BJ (cell line): ENCODE measurements at regions not wholly inside any gene's neighbourhood (a gene's known extent, or its start where the extent isn't known, plus 50 kb on each side); places are given as distances from the start of the nearest gene placed in this dataset.

Experiments used
- CTCF ChIA-PET: fragments of 350-600 bp; formaldehyde crosslinking; extraction: SDS; loops from one replicate; lab custom pipeline; 2021; ENCODE audit warnings: antibody characterized with exemption, inconsistent platforms; lab: Yijun Ruan, JAX
- POLR2A ChIA-PET: fragments of 300-600 bp; sonication (Branson Sonifier 250); formaldehyde crosslinking; extraction: SDS; loops from one replicate; lab custom pipeline; 2021; ENCODE audit warnings: antibody characterized with exemption; lab: Charles Lee
- DNase-seq: peaks from one replicate; pipeline ENCODE4 v3.0.0-alpha.2; 2011; ENCODE audit warnings: low read depth
- H3K27me3 ChIP-seq: 2 replicates; pipeline ENCODE4 v1.6.0; 2011; ENCODE audit warnings: low read length; ENCODE audit not compliant: control insufficient read depth, insufficient read depth
- H3K36me3 ChIP-seq: 2 replicates; pipeline ENCODE4 v1.5.1; 2011; ENCODE audit warnings: low read length; ENCODE audit not compliant: control insufficient read depth, insufficient read depth
- H3K4me3 ChIP-seq: 2 replicates; pipeline ENCODE4 v1.5.1; 2011; ENCODE audit warnings: low read depth, mild to moderate bottlenecking, control low read depth, low read length
- TF ChIP-seq, protein P1 (sequence below): IDR thresholded peaks from 2 replicates; pipeline ENCODE4 v1.5.1; 2011; ENCODE audit warnings: low read depth, mild to moderate bottlenecking, control low read depth, inconsistent platforms, low read length, moderate library complexity; ENCODE audit not compliant: insufficient read depth

DNA sequence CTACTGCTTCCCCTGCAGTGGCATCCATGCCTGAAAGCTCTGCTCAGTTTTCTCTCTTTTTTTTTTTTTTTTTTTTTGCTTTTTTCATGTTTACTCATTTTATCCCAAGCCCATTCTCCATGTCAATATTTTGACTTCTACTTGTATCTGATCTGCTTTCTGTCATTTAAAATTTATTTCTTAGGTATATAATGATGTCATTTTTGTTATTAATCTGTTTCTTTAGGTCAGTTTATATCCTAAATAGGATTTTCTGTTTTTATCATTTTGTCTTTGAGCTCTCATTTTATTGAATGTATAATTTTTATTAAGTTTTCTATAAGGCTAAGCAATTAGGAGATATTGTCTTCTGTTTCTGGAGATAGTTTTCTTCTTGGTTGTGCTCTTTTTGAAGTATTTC lies 138.5 kb upstream of the PMEPA1 start:
- H3K27me3 ChIP-seq = peaks cover 4% of the 10 kb centered on the region
- TF ChIP-seq, protein P1, sequence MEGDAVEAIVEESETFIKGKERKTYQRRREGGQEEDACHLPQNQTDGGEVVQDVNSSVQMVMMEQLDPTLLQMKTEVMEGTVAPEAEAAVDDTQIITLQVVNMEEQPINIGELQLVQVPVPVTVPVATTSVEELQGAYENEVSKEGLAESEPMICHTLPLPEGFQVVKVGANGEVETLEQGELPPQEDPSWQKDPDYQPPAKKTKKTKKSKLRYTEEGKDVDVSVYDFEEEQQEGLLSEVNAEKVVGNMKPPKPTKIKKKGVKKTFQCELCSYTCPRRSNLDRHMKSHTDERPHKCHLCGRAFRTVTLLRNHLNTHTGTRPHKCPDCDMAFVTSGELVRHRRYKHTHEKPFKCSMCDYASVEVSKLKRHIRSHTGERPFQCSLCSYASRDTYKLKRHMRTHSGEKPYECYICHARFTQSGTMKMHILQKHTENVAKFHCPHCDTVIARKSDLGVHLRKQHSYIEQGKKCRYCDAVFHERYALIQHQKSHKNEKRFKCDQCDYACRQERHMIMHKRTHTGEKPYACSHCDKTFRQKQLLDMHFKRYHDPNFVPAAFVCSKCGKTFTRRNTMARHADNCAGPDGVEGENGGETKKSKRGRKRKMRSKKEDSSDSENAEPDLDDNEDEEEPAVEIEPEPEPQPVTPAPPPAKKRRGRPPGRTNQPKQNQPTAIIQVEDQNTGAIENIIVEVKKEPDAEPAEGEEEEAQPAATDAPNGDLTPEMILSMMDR = no peak
- no peak for DNase-seq
- no peak overlapping the region for H3K4me3 ChIP-seq
- no peaks in the 10 kb centered on the region for H3K36me3 ChIP-seq
- ChIA-PET CTCF (no interaction called here), POLR2A (no interaction called here)

DNA sequence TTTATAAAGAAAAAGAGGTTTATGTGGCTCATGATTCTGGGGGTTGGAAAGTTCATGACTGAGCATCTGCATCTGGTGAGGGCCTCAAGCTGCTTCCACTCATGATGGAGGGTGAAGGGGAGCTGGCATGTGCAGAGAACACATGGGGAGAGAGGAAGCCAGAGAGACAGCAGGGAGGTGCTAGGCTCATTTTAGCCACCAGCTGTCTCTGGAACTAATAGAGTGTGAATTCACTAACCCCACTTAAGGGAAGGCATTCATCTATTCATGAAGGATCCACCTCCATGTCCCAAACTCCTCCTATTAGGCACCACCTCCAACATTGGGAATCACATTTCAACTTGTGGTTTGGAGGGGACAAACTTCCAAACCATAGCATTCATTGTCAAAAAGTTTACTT lies 137.3 kb upstream of the PMEPA1 start:
- TF ChIP-seq, protein P1 = no peak
- H3K4me3 ChIP-seq = no peak overlapping the region
- ChIA-PET POLR2A (no interaction called here), CTCF (no interaction called here)
- H3K36me3 ChIP-seq = no peaks in the 10 kb centered on the region
- DNase-seq = no peak
- peaks cover 4% of the 10 kb centered on the region for H3K27me3 ChIP-seq

DNA sequence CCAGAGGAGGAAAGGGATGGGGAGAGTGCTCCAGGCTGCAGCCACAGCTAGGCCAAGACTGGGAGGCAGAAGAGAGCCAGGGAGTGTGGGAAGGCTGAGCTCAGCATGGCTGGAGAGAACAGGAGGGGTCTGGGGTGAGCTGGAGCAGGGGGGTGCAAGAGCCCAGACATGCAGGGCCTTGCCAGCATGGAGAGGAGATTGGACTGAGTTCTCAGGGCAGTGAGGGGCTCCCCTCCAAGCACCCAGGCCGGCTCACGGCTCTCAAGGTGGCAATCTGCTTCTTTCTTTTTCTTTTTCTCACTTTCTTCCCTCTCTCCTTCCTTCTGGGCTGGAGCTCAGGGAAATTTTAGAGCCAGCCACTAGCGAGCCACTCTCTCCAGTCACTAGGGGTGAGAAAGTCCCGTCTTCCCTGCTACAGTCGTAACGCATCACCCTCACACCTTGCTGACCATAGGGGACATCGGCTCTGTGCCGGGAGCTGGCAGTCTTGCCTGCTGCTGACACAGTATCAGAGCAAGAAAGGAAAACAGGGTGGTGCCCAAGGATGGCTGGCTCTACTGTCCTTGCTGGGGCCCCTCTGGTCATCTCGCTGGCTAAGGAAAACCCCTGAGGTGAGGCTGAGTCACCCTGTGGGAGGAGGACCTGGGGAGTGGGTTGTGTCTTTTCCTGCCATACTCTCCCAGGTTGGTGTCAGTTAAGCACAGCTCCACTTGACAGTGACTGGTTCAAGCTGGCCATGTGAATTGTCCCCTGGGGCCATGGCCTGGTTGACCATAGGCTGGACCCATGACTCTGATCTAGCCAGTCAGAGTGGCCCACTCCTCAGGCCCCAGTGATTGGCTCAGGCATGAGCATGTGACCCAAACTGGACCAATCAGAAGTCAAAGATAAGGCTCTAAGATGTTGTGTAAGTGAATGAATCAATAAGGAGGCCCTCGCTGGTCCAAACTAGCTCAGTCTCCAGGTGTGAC lies 135.1 kb upstream of the PMEPA1 start:
- Histone ChIP-seq H3K4me3 (no peak overlapping the region), H3K36me3 (no peaks in the 10 kb centered on the region), H3K27me3 (peaks cover 7% of the 10 kb centered on the region)
- TF ChIP-seq, protein P1 = no peak
- DNase-seq = no peak
- ChIA-PET POLR2A (no interaction called here), CTCF (interaction anchor here (1.2 to 1.3 kb wide), 2 partner anchors 8 to 34 kb away, joined by 3 read pairs; no protein-coding TSS in a partner anchor)

DNA sequence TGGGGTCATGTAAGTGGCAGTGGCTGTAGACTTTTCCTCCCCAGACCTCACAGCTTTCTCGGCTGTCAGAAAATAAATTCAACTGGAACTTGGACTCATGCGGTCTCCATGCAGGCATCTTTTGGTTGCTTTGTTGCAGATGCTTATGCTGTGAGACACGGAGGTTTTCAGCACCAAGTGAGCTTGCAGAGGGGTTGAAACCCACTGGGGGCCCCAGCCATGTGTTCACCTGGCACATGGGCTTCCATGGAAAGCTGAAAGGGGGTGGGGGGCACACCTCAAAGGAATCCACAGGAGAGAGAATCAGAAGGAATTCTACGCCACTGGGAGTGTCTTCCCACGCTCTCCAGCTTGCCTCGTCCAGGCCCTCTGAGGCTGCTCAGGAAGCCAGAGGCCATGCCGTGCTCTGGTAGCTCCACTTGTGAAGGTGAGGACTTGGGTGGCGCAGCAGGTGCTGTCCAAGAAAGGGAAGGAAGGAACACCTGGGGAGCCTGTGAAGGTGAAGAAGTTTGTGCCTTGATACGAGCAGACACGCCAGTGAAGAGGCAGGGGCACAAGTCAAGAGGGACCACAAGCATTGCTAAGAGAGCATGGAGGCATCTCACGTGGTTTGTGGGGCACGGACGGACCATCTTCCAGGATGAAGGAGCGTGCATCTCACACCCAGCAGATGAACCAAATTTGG lies 134.3 kb upstream of the PMEPA1 start:
- H3K27me3 ChIP-seq = peaks cover 9% of the 10 kb centered on the region
- ChIA-PET POLR2A (no interaction called here), CTCF (interaction anchor here (1.2 to 1.3 kb wide), 2 partner anchors 9 to 11 kb away, joined by 3 read pairs; no protein-coding TSS in a partner anchor)
- H3K4me3 ChIP-seq = no peak overlapping the region
- no peak for DNase-seq
- H3K36me3 ChIP-seq = no peaks in the 10 kb centered on the region
- TF ChIP-seq, protein P1 = no peak

DNA sequence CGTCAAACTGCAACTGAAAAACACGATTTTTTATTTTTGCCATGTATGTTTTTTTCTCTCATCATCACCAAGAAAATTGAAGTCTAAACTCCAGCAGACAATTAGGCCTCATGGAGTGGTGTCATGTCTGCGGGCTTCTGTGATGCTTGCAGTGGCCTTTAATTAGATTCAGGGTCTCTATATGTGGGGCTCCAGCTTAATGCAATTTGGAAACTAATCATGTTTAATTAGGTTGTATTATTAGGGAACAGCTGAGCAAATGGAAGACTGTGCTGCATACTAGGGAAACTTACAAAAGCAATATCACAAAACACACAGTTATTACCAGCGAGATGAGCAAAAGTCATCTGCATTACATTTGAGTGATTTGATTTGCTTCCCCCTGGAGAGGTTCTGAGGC lies 132.9 kb upstream of the PMEPA1 start:
- DNase-seq = no peak
- TF ChIP-seq, protein P1 = no peak
- no peak overlapping the region for H3K4me3 ChIP-seq
- no peaks in the 10 kb centered on the region for H3K36me3 ChIP-seq
- ChIA-PET CTCF (interaction anchor here (0.6 to 0.8 kb wide), 2 partner anchors 43 to 686 kb away, joined by 3 to 4 read pairs; no protein-coding TSS in a partner anchor), POLR2A (no interaction called here)
- peaks cover 17% of the 10 kb centered on the region for H3K27me3 ChIP-seq
